ENCODE measurements at regions not wholly inside any gene's neighbourhood (a gene's known extent, or its start where the extent isn't known, plus 50 kb on each side); places are given as distances from the start of the nearest gene placed in this dataset.
"Not testable (repeated sequence)": the region's sequence is repeated elsewhere in the genome, so short reads cannot be mapped to it uniquely, and the experiment has no call there.

DNA sequence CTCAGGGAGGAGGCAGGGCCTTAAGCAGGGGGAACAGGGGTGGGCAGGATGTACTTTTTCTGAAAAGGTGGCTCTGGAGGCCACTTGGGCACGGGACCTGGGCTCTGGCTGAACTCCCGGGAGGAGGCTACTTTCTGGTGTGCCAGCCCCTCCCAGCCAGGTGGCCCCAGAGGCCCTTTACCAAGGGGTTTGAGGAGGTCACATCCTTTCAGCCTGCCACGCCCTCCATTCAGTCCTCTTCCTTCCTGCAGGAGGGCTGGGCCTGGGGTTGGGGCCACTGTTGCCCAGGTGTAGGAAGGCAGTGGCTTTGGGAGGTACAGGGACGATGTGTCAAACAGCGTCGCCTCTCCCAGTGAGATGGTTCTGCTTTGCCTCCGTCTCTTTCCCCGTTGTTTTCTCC, 172.5 kb downstream of the ADRA2C start:
- H3K4me3 Mint-ChIP-seq; DNase-seq; H3K27ac Mint-ChIP-seq; H3K9me3 Mint-ChIP-seq; H3K4me1 Mint-ChIP-seq; H3K36me3 Mint-ChIP-seq; POLR2A ChIA-PET; ATAC-seq (ENCODE audit: low read depth); H3K27me3 Mint-ChIP-seq: not testable (repeated sequence)

DNA sequence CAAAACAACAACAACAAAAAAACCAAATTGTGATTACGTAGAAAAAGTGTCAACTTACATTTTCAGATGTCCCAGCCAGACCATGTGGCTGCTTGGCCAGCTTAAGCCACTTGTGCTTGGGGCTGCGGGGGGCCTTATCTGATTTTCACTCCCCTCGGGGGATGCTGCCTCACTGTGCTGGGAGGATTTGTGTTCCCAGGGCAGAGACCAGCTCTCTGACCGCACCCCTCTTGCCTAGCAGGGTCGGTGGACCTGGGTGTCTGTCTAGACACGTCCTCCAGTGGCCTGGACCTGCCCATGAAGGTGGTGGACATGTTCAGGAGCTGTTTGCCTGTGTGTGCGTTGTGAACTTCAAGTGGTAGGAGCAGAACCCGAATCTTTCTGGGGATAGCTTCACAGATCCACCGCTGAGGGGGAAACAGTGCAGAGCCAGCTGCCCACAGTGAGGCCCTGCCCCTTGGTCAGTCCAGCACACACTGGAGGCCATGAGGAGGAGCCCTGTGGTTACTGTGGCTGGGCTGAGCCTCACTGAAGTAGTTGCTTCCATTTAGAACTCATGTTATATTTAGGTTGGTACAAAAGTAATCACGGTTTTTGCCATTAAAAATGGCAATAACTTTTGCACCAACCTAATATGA, 173.9 kb downstream of the ADRA2C start:
- H3K36me3 Mint-ChIP-seq; H3K27me3 Mint-ChIP-seq; H3K9me3 Mint-ChIP-seq; H3K4me1 Mint-ChIP-seq; H3K4me3 Mint-ChIP-seq; DNase-seq; ATAC-seq (ENCODE audit: low read depth); H3K27ac Mint-ChIP-seq; POLR2A ChIA-PET: not testable (repeated sequence)

DNA sequence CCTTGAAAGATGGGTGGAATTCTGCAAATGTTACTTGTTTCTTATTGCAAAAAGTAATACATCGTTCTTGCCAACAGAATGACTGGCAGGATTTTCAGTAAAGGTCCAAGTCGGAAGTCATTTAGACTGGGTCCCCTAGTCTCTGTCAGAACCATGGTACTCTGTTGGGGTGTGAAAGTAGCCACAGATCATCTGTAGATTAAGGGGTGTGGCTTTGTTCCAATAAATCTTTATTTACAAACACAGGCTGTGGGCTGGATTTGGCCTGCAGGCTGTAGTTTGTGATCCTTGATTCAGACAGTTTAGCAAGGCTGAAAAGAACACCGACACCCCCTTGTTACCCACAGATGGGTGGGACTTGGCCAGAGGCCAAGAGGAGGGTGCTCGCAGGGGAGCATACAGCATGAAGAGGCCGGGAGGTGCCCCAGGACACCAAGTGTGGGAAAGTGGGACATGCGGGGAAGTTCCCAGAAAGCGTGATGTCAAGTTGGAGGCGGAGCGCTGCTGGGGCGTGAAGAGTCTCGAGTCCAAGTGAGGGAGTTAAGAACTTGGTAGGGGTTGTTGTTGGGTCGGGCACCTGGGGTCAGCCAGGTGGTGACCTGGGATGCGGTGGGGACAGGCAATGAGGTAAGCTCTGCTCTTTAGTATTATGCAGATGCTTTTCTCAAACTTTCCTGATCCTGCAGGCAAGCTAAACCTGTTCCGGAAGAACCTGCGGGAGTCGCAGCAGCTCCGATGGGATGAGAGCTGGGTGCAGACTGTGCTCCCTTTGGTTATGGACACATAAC, 175.7 kb downstream of the ADRA2C start:
- H3K9me3 Mint-ChIP-seq; H3K4me1 Mint-ChIP-seq; ATAC-seq (ENCODE audit: low read depth); H3K27ac Mint-ChIP-seq; H3K4me3 Mint-ChIP-seq; DNase-seq; POLR2A ChIA-PET; H3K27me3 Mint-ChIP-seq; H3K36me3 Mint-ChIP-seq: not testable (repeated sequence)

DNA sequence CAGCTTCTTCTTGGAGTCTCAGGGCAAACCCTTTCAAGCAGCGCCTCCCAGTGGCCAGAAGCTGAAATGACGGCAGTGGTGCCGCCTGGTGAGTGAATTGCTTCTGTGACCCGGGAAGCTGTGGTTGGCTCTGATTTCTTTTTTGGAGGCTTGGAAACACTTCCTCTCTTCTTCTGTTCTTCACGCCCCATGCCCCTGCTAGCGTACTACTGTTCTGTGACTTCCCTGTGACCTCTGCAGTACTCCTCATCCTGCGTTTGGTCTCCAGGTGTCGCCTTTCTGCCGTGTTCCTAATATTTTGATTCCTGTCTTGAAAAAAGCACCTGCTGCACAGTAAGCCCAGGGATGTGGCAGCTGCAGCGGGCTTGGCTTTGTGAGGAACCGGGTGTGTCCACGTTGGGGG, 176.4 kb downstream of the ADRA2C start:
- H3K9me3 Mint-ChIP-seq; H3K27ac Mint-ChIP-seq; H3K4me3 Mint-ChIP-seq; H3K27me3 Mint-ChIP-seq; ATAC-seq (ENCODE audit: low read depth); POLR2A ChIA-PET; H3K36me3 Mint-ChIP-seq; H3K4me1 Mint-ChIP-seq: not testable (repeated sequence)
- DNase-seq = peak; percentile 70

DNA sequence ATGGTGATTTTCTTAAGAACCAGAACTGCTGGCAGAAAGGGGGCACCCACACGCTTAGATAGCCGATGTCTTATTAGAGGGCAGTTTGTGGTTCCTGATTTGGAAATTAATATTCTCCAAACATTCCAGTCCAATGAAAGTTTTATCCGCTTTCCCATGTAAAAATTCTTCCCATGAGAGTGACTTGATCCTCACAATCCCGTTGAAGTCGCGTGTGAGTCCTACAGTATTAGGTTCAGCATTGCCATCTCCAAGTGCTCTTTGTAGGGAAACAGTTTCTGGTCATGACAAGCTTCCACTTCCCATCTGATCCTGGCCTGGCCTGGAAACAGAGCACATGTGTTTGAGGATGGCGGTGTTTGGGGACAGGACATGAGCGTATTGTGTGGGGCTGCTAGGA, 176.9 kb downstream of the ADRA2C start:
- H3K4me3 Mint-ChIP-seq; POLR2A ChIA-PET; H3K27me3 Mint-ChIP-seq; DNase-seq; H3K27ac Mint-ChIP-seq; H3K4me1 Mint-ChIP-seq; H3K36me3 Mint-ChIP-seq; H3K9me3 Mint-ChIP-seq; ATAC-seq (ENCODE audit: low read depth): not testable (repeated sequence)

DNA sequence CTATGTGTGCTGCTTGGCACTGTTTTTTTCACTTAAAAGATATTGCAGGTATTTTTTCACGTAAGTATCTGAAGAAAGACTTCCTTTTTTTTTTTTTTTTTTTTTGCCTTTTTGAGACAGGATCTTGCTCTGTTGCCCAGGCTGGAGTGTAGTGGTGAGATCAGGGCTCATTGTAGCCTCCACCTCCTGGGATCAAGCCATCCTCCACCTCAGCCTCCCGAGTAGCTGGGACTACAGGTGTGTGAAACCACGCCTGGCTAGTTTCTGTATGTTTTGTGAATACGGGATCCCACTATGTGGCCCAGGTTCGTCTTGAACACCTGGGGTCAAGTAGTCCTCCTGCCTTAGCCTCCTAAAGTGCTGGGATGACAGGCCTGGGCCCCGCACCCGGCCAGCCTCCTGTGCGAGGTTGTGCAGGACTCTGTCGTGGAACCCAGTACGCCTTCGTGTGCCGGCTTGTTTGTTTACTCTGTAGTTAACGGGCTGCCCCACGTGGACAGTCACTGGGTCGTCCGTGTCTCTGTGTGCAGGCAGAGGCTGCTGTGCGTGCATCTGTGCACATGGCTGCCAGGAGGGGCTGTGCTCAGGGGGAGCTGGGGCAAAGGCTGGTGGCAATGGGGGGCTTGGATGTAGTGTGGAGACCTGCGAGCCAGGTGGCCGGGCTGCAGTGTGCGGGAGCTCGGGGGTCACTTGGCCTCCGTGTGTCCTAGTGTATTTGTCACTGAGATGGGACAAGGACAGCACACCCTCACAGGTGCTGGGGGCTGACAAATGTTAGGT, 179.5 kb downstream of the ADRA2C start:
- H3K27ac Mint-ChIP-seq = no peak overlapping the region

DNA sequence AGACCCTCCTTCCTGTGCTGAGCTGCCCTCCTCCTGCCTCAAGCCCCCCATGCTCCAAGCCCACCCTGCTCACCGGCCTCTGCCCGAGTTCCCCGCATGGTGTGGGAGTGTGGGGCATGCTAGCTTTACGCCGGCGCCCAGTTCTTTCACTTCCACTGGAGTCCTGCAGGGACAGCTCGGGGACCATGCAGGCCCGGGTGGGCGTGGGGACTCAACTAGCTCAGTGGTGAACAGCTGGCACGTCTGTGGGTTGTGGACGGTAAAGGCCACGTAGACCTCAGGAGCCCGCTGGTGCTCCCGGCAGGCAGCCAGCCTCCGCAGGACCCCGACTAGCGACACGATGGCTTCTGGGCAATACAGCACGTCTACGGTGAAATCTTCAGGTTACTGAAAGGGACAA, 180.4 kb downstream of the ADRA2C start:
- H3K27me3 Mint-ChIP-seq; H3K9me3 Mint-ChIP-seq; H3K4me3 Mint-ChIP-seq; DNase-seq; H3K4me1 Mint-ChIP-seq; H3K36me3 Mint-ChIP-seq; H3K27ac Mint-ChIP-seq; ATAC-seq (ENCODE audit: low read depth); POLR2A ChIA-PET: not testable (repeated sequence)

More for the DNA sequence above, 179.5 kb downstream of the ADRA2C start:
- POLR2A ChIA-PET = no interaction called here
- H3K27me3 Mint-ChIP-seq = peaks cover 2% of the 10 kb centered on the region
- H3K4me3 Mint-ChIP-seq = no peak overlapping the region
- DNase-seq (no peak), ATAC-seq (ENCODE audit: low read depth) (no peak)
- peaks cover 3% of the 10 kb centered on the region for H3K4me1 Mint-ChIP-seq
- H3K36me3 Mint-ChIP-seq = no peaks in the 10 kb centered on the region
- H3K9me3 Mint-ChIP-seq = no peaks in the 10 kb centered on the region

DNA sequence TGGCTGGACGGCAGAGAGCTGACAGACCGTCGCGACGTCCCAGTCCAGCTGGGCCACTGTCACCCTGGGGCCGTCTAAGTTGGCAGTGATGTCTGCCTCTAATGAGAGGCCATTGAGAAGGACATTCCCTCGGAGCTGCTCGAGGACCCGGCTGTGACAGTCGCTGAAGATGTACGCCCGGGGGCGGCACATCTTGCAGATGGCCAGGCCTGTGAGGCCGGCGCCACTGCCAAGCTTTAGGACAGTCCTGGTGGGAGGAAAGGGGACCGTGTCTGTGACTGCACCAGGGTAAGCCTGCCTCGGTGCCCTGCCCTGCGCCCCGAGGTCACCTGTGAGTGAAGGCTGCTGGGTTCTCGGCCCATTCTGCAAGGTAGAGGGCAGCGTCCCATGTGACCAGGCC, 181.6 kb downstream of the ADRA2C start:
- DNase-seq; POLR2A ChIA-PET; ATAC-seq (ENCODE audit: low read depth); H3K36me3 Mint-ChIP-seq; H3K4me1 Mint-ChIP-seq; H3K4me3 Mint-ChIP-seq; H3K9me3 Mint-ChIP-seq; H3K27ac Mint-ChIP-seq; H3K27me3 Mint-ChIP-seq: not testable (repeated sequence)

DNA sequence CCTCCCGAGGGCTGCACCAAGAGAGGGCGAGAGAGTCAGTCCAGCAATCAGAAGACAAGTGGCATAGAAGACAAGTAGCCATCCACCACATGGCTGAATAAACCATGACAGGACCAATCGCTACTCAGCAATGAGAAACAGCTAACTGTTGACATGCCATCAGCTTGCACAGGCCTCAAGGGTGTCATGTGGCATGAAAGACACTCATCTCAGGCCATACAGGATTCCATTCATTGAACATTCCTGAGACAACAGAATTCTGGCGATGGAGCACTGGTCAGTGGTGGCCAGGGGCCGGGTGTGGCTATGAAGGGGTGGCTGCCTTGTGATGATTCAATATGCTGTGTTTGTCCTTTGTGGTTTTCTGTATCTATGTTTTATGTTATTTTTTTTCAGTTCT, 182.0 kb downstream of the ADRA2C start:
- ATAC-seq (ENCODE audit: low read depth); H3K27me3 Mint-ChIP-seq; H3K4me1 Mint-ChIP-seq; H3K36me3 Mint-ChIP-seq; H3K9me3 Mint-ChIP-seq; H3K27ac Mint-ChIP-seq; POLR2A ChIA-PET; H3K4me3 Mint-ChIP-seq; DNase-seq: not testable (repeated sequence)

DNA sequence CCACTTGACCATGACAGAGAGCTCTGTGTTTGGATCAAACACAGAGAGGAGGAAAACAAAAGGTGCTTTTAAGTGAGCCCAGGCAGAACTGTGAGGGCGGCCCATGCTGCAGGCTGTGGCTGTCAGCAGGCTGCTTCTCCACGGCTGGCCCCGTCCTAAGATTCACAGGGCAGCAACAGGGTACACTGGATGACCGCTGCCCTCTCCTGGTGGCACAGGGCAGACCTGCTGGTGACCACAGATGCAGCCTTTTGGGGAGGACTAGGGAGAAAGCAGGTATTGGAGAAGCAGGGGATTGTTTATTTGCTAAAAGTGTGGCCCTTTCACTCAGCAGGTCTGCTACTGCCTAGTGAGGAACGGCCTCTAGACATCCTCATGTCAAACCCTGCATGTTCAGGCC, 183.7 kb downstream of the ADRA2C start:
- H3K27me3 Mint-ChIP-seq; DNase-seq; H3K4me3 Mint-ChIP-seq; H3K4me1 Mint-ChIP-seq; H3K36me3 Mint-ChIP-seq; POLR2A ChIA-PET; H3K9me3 Mint-ChIP-seq; ATAC-seq (ENCODE audit: low read depth); H3K27ac Mint-ChIP-seq: not testable (repeated sequence)

DNA sequence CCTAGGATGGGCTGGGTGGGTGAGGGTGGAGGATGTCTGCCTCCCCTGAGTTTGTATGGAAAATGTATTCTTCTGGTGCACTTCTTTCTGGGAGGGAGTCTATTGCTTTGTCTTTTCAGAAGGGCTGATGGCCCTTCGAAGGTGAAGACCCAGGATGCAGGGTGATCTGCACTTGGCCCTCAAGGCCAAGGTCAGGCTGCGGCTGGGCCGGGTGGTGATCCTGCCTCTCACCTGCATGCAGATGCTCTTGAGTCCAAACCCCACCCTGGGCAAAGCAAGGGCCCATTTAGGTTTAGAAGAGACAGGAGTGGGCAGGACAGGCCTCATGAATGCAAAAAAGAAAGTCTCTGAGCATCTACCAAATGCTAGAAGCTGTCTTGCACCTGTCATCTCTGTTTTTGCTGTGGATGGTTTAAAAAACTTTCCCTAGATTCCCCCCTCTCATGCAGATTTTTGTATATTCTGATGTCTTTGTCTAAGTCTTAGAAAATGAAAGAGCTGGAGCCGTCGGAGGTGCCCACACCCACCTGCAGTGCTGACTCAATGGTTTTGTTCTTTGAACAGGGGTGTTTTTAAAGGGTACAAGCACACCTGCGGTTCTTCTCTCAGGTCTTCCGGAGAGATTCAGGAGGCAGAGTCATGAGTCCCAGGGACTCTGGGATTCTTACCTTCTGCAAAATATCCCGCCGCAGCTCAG, 186.4 kb downstream of the ADRA2C start:
- ATAC-seq (ENCODE audit: low read depth); DNase-seq; H3K36me3 Mint-ChIP-seq; H3K4me3 Mint-ChIP-seq; H3K27me3 Mint-ChIP-seq; POLR2A ChIA-PET; H3K9me3 Mint-ChIP-seq; H3K27ac Mint-ChIP-seq: not testable (repeated sequence)
- H3K4me1 Mint-ChIP-seq = peaks cover 11% of the 10 kb centered on the region

DNA sequence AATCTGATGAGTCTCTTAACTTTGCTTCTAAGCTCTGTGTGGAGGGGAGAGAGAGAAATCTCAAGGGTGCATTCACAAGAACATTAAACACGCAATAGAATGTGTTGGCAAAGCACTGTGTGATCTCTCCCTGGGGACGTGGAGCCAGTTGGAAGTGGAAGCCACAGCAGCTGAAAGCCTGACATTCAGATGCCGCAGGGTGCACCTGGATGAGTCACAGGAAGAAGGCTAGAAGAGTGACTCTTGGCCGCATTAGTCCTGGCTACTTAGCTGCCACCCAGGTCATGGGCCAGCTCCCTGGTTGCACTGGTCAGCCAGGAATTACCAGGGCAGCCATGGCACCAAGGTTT, 186.9 kb downstream of the ADRA2C start:
- ATAC-seq (ENCODE audit: low read depth); POLR2A ChIA-PET; H3K9me3 Mint-ChIP-seq; H3K4me3 Mint-ChIP-seq; H3K27ac Mint-ChIP-seq; H3K27me3 Mint-ChIP-seq; H3K36me3 Mint-ChIP-seq; DNase-seq: not testable (repeated sequence)
- H3K4me1 Mint-ChIP-seq = peaks cover 11% of the 10 kb centered on the region

DNA sequence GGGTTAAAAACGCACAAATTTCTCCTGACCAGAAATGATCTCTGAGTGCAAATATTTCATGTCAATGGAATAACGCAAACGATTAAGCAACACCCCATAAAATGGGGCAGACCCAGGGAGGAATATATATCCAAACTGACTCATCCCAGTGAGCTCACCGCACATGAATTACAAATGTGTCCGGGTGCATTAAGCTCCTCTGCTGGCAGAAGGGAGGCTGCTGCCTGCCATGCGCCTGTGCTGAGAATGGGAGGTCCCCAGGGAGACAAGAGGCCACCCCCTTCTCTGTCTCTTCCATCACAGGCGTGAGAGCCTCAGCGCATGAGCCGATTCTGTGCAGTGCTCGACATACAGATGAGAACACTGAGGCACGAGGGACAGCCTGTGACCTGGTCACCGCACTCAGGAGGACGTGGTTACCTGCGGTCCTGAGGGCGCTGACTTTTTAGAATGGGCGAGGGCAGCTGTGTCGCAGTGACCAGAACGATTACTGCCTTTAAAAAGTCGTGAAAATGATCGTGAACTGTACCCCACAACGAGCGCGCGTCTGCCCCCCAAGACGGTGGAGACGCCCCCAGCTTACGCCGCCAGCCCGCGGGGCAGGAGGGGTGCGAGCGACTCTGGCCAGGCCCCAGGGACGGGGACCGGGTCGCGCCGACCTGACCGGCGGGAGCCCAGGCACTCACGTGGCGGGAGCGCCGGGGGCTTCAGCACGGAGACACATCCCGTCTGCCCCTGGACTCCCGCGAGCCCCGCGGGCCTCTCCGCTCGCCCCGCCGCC, 188.5 kb downstream of the ADRA2C start:
- POLR2A ChIA-PET; ATAC-seq (ENCODE audit: low read depth): not testable (repeated sequence)

More for the DNA sequence above, 188.5 kb downstream of the ADRA2C start:
- H3K36me3 Mint-ChIP-seq, H3K9me3 Mint-ChIP-seq, H3K27me3 Mint-ChIP-seq: not testable (repeated sequence)
- peak overlapping the region; percentile 86 for H3K4me3 Mint-ChIP-seq
- H3K4me1 Mint-ChIP-seq = peaks cover 11% of the 10 kb centered on the region
- peak; percentile 56 for DNase-seq
- peak overlapping the region; percentile 88 for H3K27ac Mint-ChIP-seq

Measured in activated naive CD8-positive, alpha-beta T cell treated with anti-CD3 and anti-CD28 coated beads, Interleukin-2, amount 10 ng/mL, durations not matched to agents 7 days and 5 days (primary cell).